Mesothelial cell of epicardium (in vitro differentiated cells): ENCODE measurements at regions not wholly inside any gene's neighbourhood (a gene's known extent, or its start where the extent isn't known, plus 50 kb on each side); places are given as distances from the start of the nearest gene placed in this dataset.

Source experiments
- DNase-seq, 2 experiments: peaks; one replicate each; pipeline ENCODE4 v3.0.0; 2021; ENCODE audit warnings: low spot score in 2 of 2; ENCODE audit not compliant: unreplicated experiment in 2 of 2
- H3K27ac Mint-ChIP-seq: 2 replicates; pipeline ENCODE4 v1.8.0; 2021; ENCODE audit warnings: mixed read lengths
- H3K27me3 Mint-ChIP-seq: 2 replicates; pipeline ENCODE4 v1.8.0; 2021; ENCODE audit warnings: low read depth, mixed read lengths
- H3K36me3 Mint-ChIP-seq: 2 replicates; pipeline ENCODE4 v1.8.0; 2021; ENCODE audit warnings: mixed read lengths
- H3K4me1 Mint-ChIP-seq: 2 replicates; pipeline ENCODE4 v1.8.0; 2021; ENCODE audit warnings: mixed read lengths
- H3K4me3 Mint-ChIP-seq: 2 replicates; pipeline ENCODE4 v1.8.0; 2021; ENCODE audit warnings: mild to moderate bottlenecking, moderate library complexity, mixed read lengths
- H3K9me3 Mint-ChIP-seq: 2 replicates; pipeline ENCODE4 v1.8.0; 2021; ENCODE audit warnings: mixed read lengths
- TF ChIP-seq, protein P1 (sequence below): fragments of 200-600 bp; sonication (generic); IDR thresholded peaks from one replicate; pipeline ENCODE4 v1.5.0; 2021; ENCODE audit warnings: antibody characterized with exemption; ENCODE audit not compliant: unreplicated experiment

DNA sequence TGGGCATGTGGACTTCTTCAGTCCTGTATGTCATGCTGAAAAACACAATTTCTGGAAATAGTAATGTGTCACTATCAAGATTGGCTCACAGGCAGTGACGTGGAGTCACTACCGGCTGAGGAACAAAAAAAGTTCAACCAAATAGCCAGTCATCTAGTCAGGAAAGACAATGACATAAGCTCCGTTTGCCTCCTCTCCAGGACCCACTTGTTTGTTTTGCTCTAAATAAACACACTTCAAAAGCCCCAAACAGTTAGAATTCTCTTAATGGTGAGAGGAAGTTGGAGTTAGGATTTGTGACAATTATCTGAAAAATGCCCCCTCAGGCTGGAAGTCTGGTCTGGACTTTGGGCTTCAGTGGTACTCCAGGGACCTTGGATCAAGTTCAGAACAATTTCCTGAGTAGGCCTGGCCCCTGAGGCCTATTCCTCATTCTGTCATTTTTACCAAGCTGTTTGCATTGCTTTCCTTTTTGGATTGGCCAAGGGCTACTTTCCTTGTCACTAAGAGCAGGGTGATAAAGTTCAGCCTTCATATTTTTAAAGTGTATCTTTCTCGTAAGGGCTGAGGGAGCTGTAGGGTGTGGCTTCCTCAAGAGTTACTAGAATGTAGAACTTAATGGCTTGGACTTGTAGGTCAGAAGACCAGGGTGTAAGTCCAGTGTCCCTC lies 98.9 kb downstream of the EOMES start:
- Mint-ChIP-seq H3K27me3 (no peaks in the 10 kb centered on the region), H3K27ac (no peak overlapping the region), H3K4me3 (no peak overlapping the region), H3K9me3 (peaks cover 16% of the 10 kb centered on the region), H3K4me1 (no peaks in the 10 kb centered on the region), H3K36me3 (no peaks in the 10 kb centered on the region)
- TF ChIP-seq, protein P1, sequence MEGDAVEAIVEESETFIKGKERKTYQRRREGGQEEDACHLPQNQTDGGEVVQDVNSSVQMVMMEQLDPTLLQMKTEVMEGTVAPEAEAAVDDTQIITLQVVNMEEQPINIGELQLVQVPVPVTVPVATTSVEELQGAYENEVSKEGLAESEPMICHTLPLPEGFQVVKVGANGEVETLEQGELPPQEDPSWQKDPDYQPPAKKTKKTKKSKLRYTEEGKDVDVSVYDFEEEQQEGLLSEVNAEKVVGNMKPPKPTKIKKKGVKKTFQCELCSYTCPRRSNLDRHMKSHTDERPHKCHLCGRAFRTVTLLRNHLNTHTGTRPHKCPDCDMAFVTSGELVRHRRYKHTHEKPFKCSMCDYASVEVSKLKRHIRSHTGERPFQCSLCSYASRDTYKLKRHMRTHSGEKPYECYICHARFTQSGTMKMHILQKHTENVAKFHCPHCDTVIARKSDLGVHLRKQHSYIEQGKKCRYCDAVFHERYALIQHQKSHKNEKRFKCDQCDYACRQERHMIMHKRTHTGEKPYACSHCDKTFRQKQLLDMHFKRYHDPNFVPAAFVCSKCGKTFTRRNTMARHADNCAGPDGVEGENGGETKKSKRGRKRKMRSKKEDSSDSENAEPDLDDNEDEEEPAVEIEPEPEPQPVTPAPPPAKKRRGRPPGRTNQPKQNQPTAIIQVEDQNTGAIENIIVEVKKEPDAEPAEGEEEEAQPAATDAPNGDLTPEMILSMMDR, result no peak
- DNase-seq, result no peak

DNA sequence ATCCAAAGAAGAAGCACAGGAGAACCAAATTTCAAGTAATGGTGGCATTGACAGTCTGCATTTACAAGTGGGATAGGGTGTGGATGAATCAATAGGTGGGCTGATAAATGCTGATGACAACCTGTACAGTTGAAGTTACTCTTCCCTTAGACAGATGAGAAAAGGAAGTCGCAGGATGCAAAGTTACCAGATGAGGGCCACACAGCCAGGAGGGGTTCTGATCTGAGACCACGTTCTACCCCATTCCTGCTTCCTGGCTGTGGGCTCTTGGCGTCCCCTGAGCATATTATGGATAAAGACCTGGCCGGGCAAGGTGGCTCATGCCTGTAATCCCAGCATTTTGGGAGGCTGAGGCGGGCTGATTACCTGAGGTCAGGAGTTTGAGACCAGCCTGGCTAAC lies 104.6 kb downstream of the EOMES start:
- Mint-ChIP-seq H3K9me3 (peaks cover 32% of the 10 kb centered on the region), H3K4me3 (no peak overlapping the region), H3K4me1 (no peaks in the 10 kb centered on the region), H3K27me3 (no peaks in the 10 kb centered on the region), H3K27ac (no peak overlapping the region), H3K36me3 (peaks cover 5% of the 10 kb centered on the region)
- no peak for DNase-seq
- TF ChIP-seq, protein P1, result no peak

DNA sequence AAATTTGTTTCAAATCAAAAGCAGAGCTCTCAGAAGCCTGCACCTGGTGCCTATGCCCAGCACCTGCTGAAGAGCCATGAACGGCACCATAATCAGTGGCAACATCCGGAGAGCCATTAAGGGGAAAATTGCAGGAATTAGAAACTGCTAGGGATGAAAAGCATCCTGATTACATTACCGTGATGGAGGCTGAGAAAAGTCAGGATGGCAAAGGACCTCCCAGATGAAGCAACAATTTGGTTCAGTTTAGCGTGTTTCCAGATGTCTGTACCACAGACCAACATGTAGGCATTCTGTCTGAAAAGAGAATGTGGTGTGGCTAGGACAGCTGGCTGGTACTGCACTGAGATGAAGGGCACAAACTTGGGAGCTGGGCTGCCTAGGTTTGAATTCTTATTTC lies 106.1 kb downstream of the EOMES start:
- H3K9me3 Mint-ChIP-seq, result peaks cover 26% of the 10 kb centered on the region
- H3K27me3 Mint-ChIP-seq, result no peaks in the 10 kb centered on the region
- H3K36me3 Mint-ChIP-seq, result peaks cover 5% of the 10 kb centered on the region
- no peaks in the 10 kb centered on the region for H3K4me1 Mint-ChIP-seq
- DNase-seq, result no peak
- TF ChIP-seq, protein P1, result no peak
- H3K4me3 Mint-ChIP-seq, result no peak overlapping the region
- no peak overlapping the region for H3K27ac Mint-ChIP-seq

DNA sequence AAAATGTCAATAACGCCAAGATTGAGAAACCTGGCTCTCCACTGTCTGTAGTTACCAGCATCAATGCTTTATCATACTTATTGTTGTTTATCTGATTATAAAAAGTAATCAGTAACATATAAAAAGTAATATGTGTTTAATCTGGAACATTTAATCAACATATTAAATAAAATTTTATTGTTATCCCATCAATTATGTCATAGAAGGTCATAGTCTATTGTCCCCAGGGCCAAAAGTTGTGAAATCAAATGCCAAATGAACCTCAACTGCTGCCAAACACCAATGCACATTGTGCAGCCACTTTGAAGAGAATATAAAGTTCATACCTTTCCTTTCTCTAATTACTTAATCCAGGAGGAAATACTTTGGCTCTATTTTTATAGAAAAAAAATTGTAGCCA lies 106.6 kb downstream of the EOMES start:
- peaks cover 21% of the 10 kb centered on the region for H3K9me3 Mint-ChIP-seq
- H3K4me1 Mint-ChIP-seq, result no peaks in the 10 kb centered on the region
- no peak for DNase-seq
- TF ChIP-seq, protein P1, result no peak
- H3K27me3 Mint-ChIP-seq, result no peaks in the 10 kb centered on the region
- no peak overlapping the region for H3K4me3 Mint-ChIP-seq
- H3K36me3 Mint-ChIP-seq, result peaks cover 5% of the 10 kb centered on the region
- H3K27ac Mint-ChIP-seq, result no peak overlapping the region

DNA sequence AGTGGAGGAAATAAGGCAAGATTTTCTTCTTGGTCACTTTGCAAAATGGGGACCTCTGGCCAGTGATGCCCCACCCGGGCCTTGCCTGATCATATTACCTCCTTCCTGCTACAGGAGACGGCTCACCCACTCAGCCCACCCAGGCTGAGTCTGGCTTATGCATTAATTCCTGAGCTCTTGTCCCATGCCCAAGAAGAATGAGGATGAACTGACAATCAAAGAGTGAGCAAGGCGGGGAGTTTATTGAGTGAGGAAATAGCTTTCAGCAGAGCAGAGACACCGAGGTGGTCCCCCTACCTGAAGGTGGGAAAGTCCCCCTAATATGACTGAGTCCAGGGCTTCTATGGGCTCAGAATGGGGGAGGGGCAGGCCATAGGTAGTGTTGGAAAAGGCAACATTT lies 107.5 kb downstream of the EOMES start:
- no peaks in the 10 kb centered on the region for H3K27me3 Mint-ChIP-seq
- H3K27ac Mint-ChIP-seq, result no peak overlapping the region
- no peaks in the 10 kb centered on the region for H3K4me1 Mint-ChIP-seq
- no peak overlapping the region for H3K4me3 Mint-ChIP-seq
- TF ChIP-seq, protein P1, result no peak
- peaks cover 16% of the 10 kb centered on the region for H3K9me3 Mint-ChIP-seq
- DNase-seq, result no peak
- peaks cover 5% of the 10 kb centered on the region for H3K36me3 Mint-ChIP-seq
